Nephron (organoid): ENCODE measurements at regions not wholly inside any gene's neighbourhood (a gene's known extent, or its start where the extent isn't known, plus 50 kb on each side); places are given as distances from the start of the nearest gene placed in this dataset.

Experiments used
- H3K27ac Mint-ChIP-seq, 3 experiments: 2 replicates each; pipeline ENCODE4 v1.8.0; 2020; ENCODE audit warnings: mixed read lengths in 3 of 3, mild to moderate bottlenecking in 2 of 3, moderate library complexity in 1 of 3
- H3K27me3 Mint-ChIP-seq: 2 replicates; pipeline ENCODE4 v1.8.0; 2021; ENCODE audit warnings: low read depth, mild to moderate bottlenecking, moderate library complexity, mixed read lengths
- H3K36me3 Mint-ChIP-seq: 2 replicates; pipeline ENCODE4 v1.8.0; 2020; ENCODE audit warnings: low read depth, mixed read lengths
- H3K4me1 Mint-ChIP-seq: 2 replicates; pipeline ENCODE4 v1.8.0; 2020; ENCODE audit warnings: mixed read lengths
- H3K4me3 Mint-ChIP-seq, 3 experiments: 2 replicates each; pipeline ENCODE4 v1.8.0; 2020; ENCODE audit warnings: mild to moderate bottlenecking in 3 of 3, mixed read lengths in 3 of 3, moderate library complexity in 2 of 3
- H3K9me3 Mint-ChIP-seq: 2 replicates; pipeline ENCODE4 v1.8.0; 2020; ENCODE audit warnings: mixed read lengths
- TF ChIP-seq, protein P1 (sequence below), 3 experiments: fragments of 200-600 bp; sonication (generic); IDR thresholded peaks; one replicate each; pipeline ENCODE4 v1.5.0; 2021; ENCODE audit warnings: antibody characterized with exemption in 3 of 3; ENCODE audit not compliant: unreplicated experiment in 3 of 3

- H3K9me3 Mint-ChIP-seq: peaks cover 25% of the 10 kb centered on the region
- H3K4me1 Mint-ChIP-seq: peaks cover 28% of the 10 kb centered on the region
- no peaks in the 10 kb centered on the region for H3K36me3 Mint-ChIP-seq
- TF ChIP-seq, protein P1, sequence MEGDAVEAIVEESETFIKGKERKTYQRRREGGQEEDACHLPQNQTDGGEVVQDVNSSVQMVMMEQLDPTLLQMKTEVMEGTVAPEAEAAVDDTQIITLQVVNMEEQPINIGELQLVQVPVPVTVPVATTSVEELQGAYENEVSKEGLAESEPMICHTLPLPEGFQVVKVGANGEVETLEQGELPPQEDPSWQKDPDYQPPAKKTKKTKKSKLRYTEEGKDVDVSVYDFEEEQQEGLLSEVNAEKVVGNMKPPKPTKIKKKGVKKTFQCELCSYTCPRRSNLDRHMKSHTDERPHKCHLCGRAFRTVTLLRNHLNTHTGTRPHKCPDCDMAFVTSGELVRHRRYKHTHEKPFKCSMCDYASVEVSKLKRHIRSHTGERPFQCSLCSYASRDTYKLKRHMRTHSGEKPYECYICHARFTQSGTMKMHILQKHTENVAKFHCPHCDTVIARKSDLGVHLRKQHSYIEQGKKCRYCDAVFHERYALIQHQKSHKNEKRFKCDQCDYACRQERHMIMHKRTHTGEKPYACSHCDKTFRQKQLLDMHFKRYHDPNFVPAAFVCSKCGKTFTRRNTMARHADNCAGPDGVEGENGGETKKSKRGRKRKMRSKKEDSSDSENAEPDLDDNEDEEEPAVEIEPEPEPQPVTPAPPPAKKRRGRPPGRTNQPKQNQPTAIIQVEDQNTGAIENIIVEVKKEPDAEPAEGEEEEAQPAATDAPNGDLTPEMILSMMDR (IDR thresholded peaks at IDR 0.05; ENCODE audit: unreplicated experiment in 3 of 3): no peak
- H3K27ac Mint-ChIP-seq: peak overlapping the region in 2 of 3 experiments; percentile 50
- no peak overlapping the region for H3K4me3 Mint-ChIP-seq
- peaks cover 20% of the 10 kb centered on the region for H3K27me3 Mint-ChIP-seq
Observed at GRCh38 chr16:82524976-82525375, 101.8 kb upstream of the CDH13 start.

DNA sequence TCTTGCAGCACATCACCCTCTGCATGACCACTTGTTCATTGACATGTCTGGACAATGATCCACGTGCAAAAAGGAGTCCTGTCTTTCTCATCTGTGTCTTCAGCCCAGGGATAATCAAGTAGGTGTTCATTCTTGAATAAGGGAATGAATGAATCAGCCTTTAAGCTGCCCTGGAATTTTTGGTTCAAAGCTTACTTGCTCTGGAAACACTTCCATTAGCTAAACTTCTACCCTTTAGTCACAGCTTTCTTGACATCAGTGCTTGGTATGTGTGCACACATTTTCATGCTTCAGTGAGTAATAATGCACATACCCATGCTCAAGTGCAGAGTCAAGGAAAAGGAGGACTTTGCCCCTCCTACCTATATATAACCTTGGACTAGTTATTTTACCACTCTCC is 103.0 kb upstream of the CDH13 start:
- Mint-ChIP-seq H3K4me1 (peaks cover 36% of the 10 kb centered on the region), H3K36me3 (no peaks in the 10 kb centered on the region), H3K27me3 (peaks cover 23% of the 10 kb centered on the region), H3K9me3 (peaks cover 27% of the 10 kb centered on the region), H3K4me3 (no peak overlapping the region), H3K27ac (peak overlapping the region in 1 of 3 experiments; percentile 51)
- TF ChIP-seq, protein P1 (IDR thresholded peaks at IDR 0.05; ENCODE audit: unreplicated experiment in 3 of 3): no peak

- TF ChIP-seq, protein P1 (IDR thresholded peaks at IDR 0.05; ENCODE audit: unreplicated experiment in 3 of 3): no peak
- Mint-ChIP-seq H3K4me3 (no peak overlapping the region), H3K27me3 (peaks cover 35% of the 10 kb centered on the region), H3K27ac (no peak overlapping the region), H3K4me1 (peaks cover 50% of the 10 kb centered on the region), H3K9me3 (peaks cover 20% of the 10 kb centered on the region), H3K36me3 (no peaks in the 10 kb centered on the region)
Observed at GRCh38 chr16:82522026-82522425, 104.7 kb upstream of the CDH13 start.

GRCh38 chr16:82518811-82519210 is 108.0 kb upstream of the CDH13 start:
- Mint-ChIP-seq H3K4me3 (no peak overlapping the region), H3K9me3 (peaks cover 11% of the 10 kb centered on the region), H3K36me3 (no peaks in the 10 kb centered on the region), H3K4me1 (peaks cover 47% of the 10 kb centered on the region), H3K27me3 (peaks cover 35% of the 10 kb centered on the region), H3K27ac (peak overlapping the region in 2 of 3 experiments; percentile 3 to 12)
- TF ChIP-seq, protein P1 (IDR thresholded peaks at IDR 0.05; ENCODE audit: unreplicated experiment in 3 of 3): no peak

- H3K27me3 Mint-ChIP-seq: peaks cover 24% of the 10 kb centered on the region
- no peak overlapping the region for H3K27ac Mint-ChIP-seq
Observed at GRCh38 chr16:82514262-82514661, 112.5 kb upstream of the CDH13 start.

GRCh38 chr16:82510789-82511305 is 115.9 kb upstream of the CDH13 start:
- Mint-ChIP-seq H3K36me3 (no peaks in the 10 kb centered on the region), H3K9me3 (peaks cover 10% of the 10 kb centered on the region), H3K27ac (no peak overlapping the region), H3K4me3 (no peak overlapping the region), H3K4me1 (peaks cover 14% of the 10 kb centered on the region), H3K27me3 (peaks cover 24% of the 10 kb centered on the region)
- TF ChIP-seq, protein P1 (IDR thresholded peaks at IDR 0.05; ENCODE audit: unreplicated experiment in 3 of 3): no peak

More at GRCh38 chr16:82514262-82514661, 112.5 kb upstream of the CDH13 start:
- H3K4me1 Mint-ChIP-seq: peaks cover 24% of the 10 kb centered on the region
- TF ChIP-seq, protein P1 (IDR thresholded peaks at IDR 0.05; ENCODE audit: unreplicated experiment in 3 of 3): no peak
- peaks cover 8% of the 10 kb centered on the region for H3K9me3 Mint-ChIP-seq
- no peaks in the 10 kb centered on the region for H3K36me3 Mint-ChIP-seq
- H3K4me3 Mint-ChIP-seq: no peak overlapping the region
